Panc1 (cell line): ENCODE measurements at regions not wholly inside any gene's neighbourhood (a gene's known extent, or its start where the extent isn't known, plus 50 kb on each side); places are given as distances from the start of the nearest gene placed in this dataset.

ENCODE experiments used
- CTCF ChIP-seq: fragments of 450-650 bp; IDR thresholded peaks from 2 replicates; pipeline ENCODE4 v1.5.1; 2017; ENCODE audit warnings: mild to moderate bottlenecking
- POLR2AphosphoS5 ChIP-seq: IDR thresholded peaks from 2 replicates; pipeline ENCODE4 v1.6.1; 2012; ENCODE audit warnings: mild to moderate bottlenecking, low read depth, low read length, moderate library complexity
- REST ChIP-seq, 2 experiments: IDR thresholded peaks; 2 replicates each; pipeline ENCODE4 v1.6.1; 2011 to 2012; ENCODE audit warnings: low read depth in 2 of 2, control low read depth in 1 of 2, low read length in 1 of 2, mild to moderate bottlenecking in 1 of 2, moderate library complexity in 1 of 2; ENCODE audit not compliant: insufficient read depth in 1 of 2
- SIN3A ChIP-seq: IDR thresholded peaks from 2 replicates; pipeline ENCODE4 v1.6.1; 2012; ENCODE audit warnings: low read depth, mild to moderate bottlenecking, low read length, moderate library complexity, borderline replicate concordance; ENCODE audit not compliant: insufficient read depth
- TCF7L2 ChIP-seq: IDR thresholded peaks from 2 replicates; pipeline ENCODE4 v1.6.1; 2011; ENCODE audit warnings: mild to moderate bottlenecking, low read depth, low read length, inconsistent platforms

- no peak for TF ChIP-seq POLR2AphosphoS5
- no peak for TF ChIP-seq CTCF
- TF ChIP-seq SIN3A, result no peak
- TF ChIP-seq TCF7L2, result no peak
- no peak for TF ChIP-seq REST (IDR thresholded peaks at IDR 0.05; ENCODE audit: insufficient read depth in 1 of 2, low read depth in 2 of 2, low read length in 1 of 2)
Observed at GRCh38 chr3:6437631-6438030, 423.3 kb upstream of the GRM7 start.
